GM12891 (cell line): ENCODE measurements at regions not wholly inside any gene's neighbourhood (a gene's known extent, or its start where the extent isn't known, plus 50 kb on each side); places are given as distances from the start of the nearest gene placed in this dataset.
"Not testable (repeated sequence)": the region's sequence is repeated elsewhere in the genome, so short reads cannot be mapped to it uniquely, and the experiment has no call there.

Experiments
- DNase-seq: peaks from one replicate; pipeline ENCODE4 v3.0.0; 2011; ENCODE audit warnings: low spot score; ENCODE audit not compliant: insufficient read length
- FAIRE-seq: peaks from 2 replicates; lab custom pipeline; 2011; peaks lifted over from hg19 to GRCh38; lab: Jason Lieb, UNC
- PAX5 ChIP-seq: IDR thresholded peaks from 2 replicates; pipeline ENCODE4 v1.6.1; 2011; ENCODE audit warnings: low read length, moderate library complexity, mild to moderate bottlenecking; ENCODE audit not compliant: insufficient read depth, severe bottlenecking
- POLR2A ChIP-seq: IDR thresholded peaks from 2 replicates; pipeline ENCODE4 v1.6.1; 2011; ENCODE audit warnings: low read depth, low read length, control low read depth
- POLR2AphosphoS5 ChIP-seq: IDR thresholded peaks from 2 replicates; pipeline ENCODE4 v1.6.1; 2011; ENCODE audit warnings: low read depth, low read length, control low read depth
- POU2F2 ChIP-seq: IDR thresholded peaks from 2 replicates; pipeline ENCODE4 v1.6.1; 2011; ENCODE audit warnings: low read depth, mild to moderate bottlenecking, control low read depth, low read length, moderate library complexity
- SPI1 ChIP-seq: IDR thresholded peaks from 2 replicates; pipeline ENCODE4 v1.6.1; 2011; ENCODE audit warnings: low read depth, low read length, control low read depth
- TAF1 ChIP-seq: IDR thresholded peaks from 2 replicates; pipeline ENCODE4 v1.6.1; 2011; ENCODE audit warnings: low read depth, low read length, control low read depth

GRCh38 chr2:33696234-33696633 lies 97.1 kb upstream of the FAM98A start:
- DNase-seq: no peak
- TF ChIP-seq PAX5 (no peak), POLR2A (no peak), SPI1 (no peak), POU2F2 (no peak), POLR2AphosphoS5 (no peak), TAF1 (no peak)
- FAIRE-seq: no peak

- TF ChIP-seq SPI1: no peak
- no peak for TF ChIP-seq TAF1
- no peak for TF ChIP-seq POU2F2
- no peak for TF ChIP-seq POLR2A
- no peak for FAIRE-seq
- DNase-seq: no peak
Observed at GRCh38 chr2:33694904-33695303, 95.8 kb upstream of the FAM98A start.

- not testable (repeated sequence) for DNase-seq, FAIRE-seq
Observed at GRCh38 chr2:33690686-33691085, 91.6 kb upstream of the FAM98A start.

- DNase-seq (no peak), FAIRE-seq (no peak)
- TF ChIP-seq POLR2A: no peak
- no peak for TF ChIP-seq POLR2AphosphoS5
- no peak for TF ChIP-seq TAF1
- TF ChIP-seq PAX5: no peak
- TF ChIP-seq SPI1: no peak
- no peak for TF ChIP-seq POU2F2
Observed at GRCh38 chr2:33681364-33681757, 82.3 kb upstream of the FAM98A start.

GRCh38 chr2:33680644-33681363 lies 81.7 kb upstream of the FAM98A start:
- no peak for DNase-seq
- FAIRE-seq: no peak
- no peak for TF ChIP-seq PAX5

GRCh38 chr2:33678436-33678835 lies 79.3 kb upstream of the FAM98A start:
- TF ChIP-seq POLR2AphosphoS5: no peak
- TF ChIP-seq POLR2A: no peak
- no peak for TF ChIP-seq SPI1
- TF ChIP-seq TAF1: no peak
- FAIRE-seq (no peak), DNase-seq (no peak)

GRCh38 chr2:33673937-33674336 lies 74.8 kb upstream of the FAM98A start:
- FAIRE-seq (no peak), DNase-seq (no peak)
- TF ChIP-seq SPI1 (no peak), PAX5 (no peak), POLR2A (no peak), TAF1 (no peak), POU2F2 (no peak), POLR2AphosphoS5 (no peak)

- FAIRE-seq (no peak), DNase-seq (no peak)
- no peak for TF ChIP-seq TAF1
- TF ChIP-seq POU2F2: no peak
- TF ChIP-seq POLR2A: no peak
- TF ChIP-seq SPI1: no peak
- no peak for TF ChIP-seq PAX5
- no peak for TF ChIP-seq POLR2AphosphoS5
Observed at GRCh38 chr2:33672896-33673295, 73.8 kb upstream of the FAM98A start.

- no peak for TF ChIP-seq TAF1
- TF ChIP-seq SPI1: no peak
- TF ChIP-seq POU2F2: no peak
- no peak for TF ChIP-seq PAX5
- TF ChIP-seq POLR2AphosphoS5: no peak
- no peak for TF ChIP-seq POLR2A
- FAIRE-seq (no peak), DNase-seq (no peak)
Observed at GRCh38 chr2:33672389-33672788, 73.3 kb upstream of the FAM98A start.

GRCh38 chr2:33671198-33671597 lies 72.1 kb upstream of the FAM98A start:
- no peak for FAIRE-seq

GRCh38 chr2:33670392-33670937 lies 71.4 kb upstream of the FAM98A start:
- no peak for FAIRE-seq
- no peak for DNase-seq
- TF ChIP-seq POLR2AphosphoS5 (no peak), PAX5 (no peak), SPI1 (no peak), POU2F2 (no peak), TAF1 (no peak)

More at GRCh38 chr2:33671198-33671597, 72.1 kb upstream of the FAM98A start:
- no peak for DNase-seq
- TF ChIP-seq POLR2A (no peak), PAX5 (no peak), TAF1 (no peak), POU2F2 (no peak), SPI1 (no peak), POLR2AphosphoS5 (no peak)

GRCh38 chr2:33666879-33667278 lies 67.8 kb upstream of the FAM98A start:
- DNase-seq: no peak
- no peak for TF ChIP-seq POLR2AphosphoS5
- FAIRE-seq: no peak
